MM.1S (cell line): ENCODE measurements at regions not wholly inside any gene's neighbourhood (a gene's known extent, or its start where the extent isn't known, plus 50 kb on each side); places are given as distances from the start of the nearest gene placed in this dataset.

Experiments
- DNase-seq: peaks from one replicate; pipeline ENCODE4 v3.0.0-alpha.2; 2015
- H2AFZ ChIP-seq: fragments of 300-600 bp; sonication (generic); 2 replicates; pipeline ENCODE4 v1.6.0; 2016; ENCODE audit warnings: antibody characterized with exemption, low read length
- H3F3A ChIP-seq: fragments of 300-600 bp; sonication (generic); 2 replicates; pipeline ENCODE4 v1.6.1; 2016; ENCODE audit warnings: mild to moderate bottlenecking, antibody characterized with exemption, low read length, moderate library complexity, mixed read lengths; ENCODE audit not compliant: insufficient read depth
- H3K27ac ChIP-seq: fragments of 300-600 bp; sonication (generic); 2 replicates; pipeline ENCODE4 v1.5.1; 2016; ENCODE audit warnings: mild to moderate bottlenecking, low read length
- H3K27me3 ChIP-seq: fragments of 300-600 bp; sonication (generic); replicated peaks from 2 replicates; pipeline ENCODE4 v1.6.0; 2016; ENCODE audit warnings: low read length; ENCODE audit not compliant: insufficient read depth
- H3K36me3 ChIP-seq: fragments of 300-600 bp; sonication (generic); replicated peaks from 2 replicates; pipeline ENCODE4 v1.6.1; 2016; ENCODE audit warnings: mild to moderate bottlenecking, low read length, mixed read lengths; ENCODE audit not compliant: insufficient read depth
- H3K4me1 ChIP-seq: fragments of 300-600 bp; sonication (generic); 2 replicates; pipeline ENCODE4 v1.6.1; 2016; ENCODE audit warnings: low read length, mixed read lengths
- H3K4me2 ChIP-seq: fragments of 300-600 bp; sonication (generic); 2 replicates; pipeline ENCODE4 v1.6.0; 2016; ENCODE audit warnings: low read depth, low read length
- H3K4me3 ChIP-seq: fragments of 300-600 bp; sonication (generic); 2 replicates; pipeline ENCODE4 v1.5.1; 2016; ENCODE audit warnings: low read length, mixed read lengths
- H3K79me2 ChIP-seq: fragments of 300-600 bp; sonication (generic); 2 replicates; pipeline ENCODE4 v1.6.1; 2016; ENCODE audit warnings: mixed run types, low read length, mixed read lengths
- H3K9ac ChIP-seq: fragments of 300-600 bp; sonication (generic); 2 replicates; pipeline ENCODE4 v1.6.1; 2016; ENCODE audit warnings: low read length, mixed read lengths
- H3K9me2 ChIP-seq: fragments of 300-600 bp; sonication (generic); replicated peaks from 2 replicates; pipeline ENCODE4 v1.6.1; 2016; ENCODE audit warnings: mild to moderate bottlenecking, low read length, mixed read lengths; ENCODE audit not compliant: insufficient read depth
- H3K9me3 ChIP-seq: fragments of 300-600 bp; sonication (generic); replicated peaks from 2 replicates; pipeline ENCODE4 v1.6.1; 2016; ENCODE audit warnings: mild to moderate bottlenecking, low read length, mixed read lengths; ENCODE audit not compliant: insufficient read depth
- H4K20me1 ChIP-seq: fragments of 300-600 bp; sonication (generic); 2 replicates; pipeline ENCODE4 v1.6.1; 2016; ENCODE audit warnings: mild to moderate bottlenecking, low read length, moderate library complexity, mixed read lengths; ENCODE audit not compliant: insufficient read depth
- CTCF ChIP-seq: fragments of 300-600 bp; sonication (generic); IDR thresholded peaks from 2 replicates; pipeline ENCODE4 v1.5.1; 2016; ENCODE audit warnings: antibody characterized with exemption, low read length, mixed read lengths
- EZH2 ChIP-seq: fragments of 300-600 bp; sonication (generic); optimal IDR thresholded peaks from 2 replicates; pipeline ENCODE3; 2017; ENCODE audit warnings: low read depth, mild to moderate bottlenecking, antibody characterized with exemption, low read length, mixed read lengths
- EZH2phosphoT487 ChIP-seq: fragments of 300-600 bp; sonication (generic); IDR thresholded peaks from 2 replicates; pipeline ENCODE4 v1.6.1; 2018; ENCODE audit warnings: antibody characterized with exemption, low read length

DNA sequence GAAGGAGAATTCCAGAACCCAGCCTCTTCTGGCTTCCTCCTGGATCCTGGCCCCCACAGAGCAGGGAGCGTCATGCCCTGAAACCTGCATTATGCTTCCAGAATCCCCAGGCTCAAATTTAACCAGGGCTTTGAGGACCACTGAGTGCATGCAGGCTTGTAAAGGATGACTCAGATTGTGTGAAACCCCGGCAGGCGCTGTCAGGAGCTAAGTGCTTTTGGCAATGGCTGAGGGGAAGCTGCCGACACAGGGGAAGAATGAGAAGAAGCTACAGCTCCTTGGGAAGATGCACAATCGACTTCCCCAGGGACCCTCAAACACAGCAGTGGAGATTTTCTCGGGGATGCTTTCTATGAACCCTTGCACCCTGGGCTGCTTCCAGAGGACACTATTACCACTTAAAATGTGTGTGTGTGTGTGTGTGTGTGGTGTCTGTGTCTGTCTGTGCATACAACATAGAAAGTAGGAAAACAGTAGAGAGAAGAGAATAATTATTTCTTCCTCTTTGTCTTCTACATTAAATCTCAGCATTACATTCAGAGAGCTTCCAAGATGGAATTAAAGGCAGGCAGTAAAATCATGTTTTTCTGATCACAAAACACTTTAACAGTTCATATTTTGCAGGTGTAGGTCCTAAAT, 183.5 kb upstream of the INHBA start:
- Histone ChIP-seq H2AFZ (no peak overlapping the region), H3K27ac (no peak overlapping the region), H3K9me3 (no peaks in the 10 kb centered on the region), H3K27me3 (no peaks in the 10 kb centered on the region), H3K36me3 (no peaks in the 10 kb centered on the region), H3K4me2 (no peak overlapping the region), H3F3A (peaks cover 11% of the 10 kb centered on the region), H4K20me1 (no peaks in the 10 kb centered on the region), H3K9ac (no peak overlapping the region), H3K4me3 (no peak overlapping the region), H3K79me2 (no peaks in the 10 kb centered on the region), H3K4me1 (peaks cover 14% of the 10 kb centered on the region), H3K9me2 (no peaks in the 10 kb centered on the region)
- TF ChIP-seq CTCF (no peak), EZH2phosphoT487 (no peak), EZH2 (no peak)
- no peak for DNase-seq

GRCh38 chr7:41885748-41886147, 182.9 kb upstream of the INHBA start:
- Histone ChIP-seq H3K9ac (no peak overlapping the region), H3K9me2 (no peaks in the 10 kb centered on the region), H3K4me1 (peaks cover 21% of the 10 kb centered on the region), H3K27ac (no peak overlapping the region), H3F3A (peaks cover 16% of the 10 kb centered on the region), H2AFZ (no peak overlapping the region), H3K27me3 (no peaks in the 10 kb centered on the region), H3K36me3 (no peaks in the 10 kb centered on the region), H3K4me2 (no peak overlapping the region), H4K20me1 (no peaks in the 10 kb centered on the region), H3K4me3 (no peak overlapping the region), H3K9me3 (no peaks in the 10 kb centered on the region), H3K79me2 (no peaks in the 10 kb centered on the region)
- TF ChIP-seq EZH2, result no peak
- no peak for TF ChIP-seq EZH2phosphoT487
- TF ChIP-seq CTCF, result no peak
- DNase-seq, result no peak

DNA sequence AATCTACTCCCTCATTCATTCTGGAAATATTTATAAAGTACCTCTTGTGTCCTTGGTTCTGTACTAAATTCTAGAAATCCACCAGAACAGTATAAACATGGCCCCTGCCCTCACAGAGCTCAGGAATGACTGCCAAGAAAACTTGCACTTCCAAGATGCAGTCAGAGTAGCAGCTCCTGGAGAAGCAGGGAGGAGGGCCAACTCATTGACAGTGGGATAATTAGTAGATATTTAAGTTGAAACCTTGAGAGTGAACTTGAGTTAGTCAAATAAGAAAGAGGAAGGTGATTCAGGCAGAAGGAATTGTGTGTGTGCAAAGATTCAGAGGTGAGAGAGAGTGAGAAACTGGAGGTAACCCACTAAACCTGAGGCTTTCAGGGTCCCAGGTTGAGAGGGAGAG, 182.2 kb upstream of the INHBA start:
- H3K9me2 ChIP-seq, result no peaks in the 10 kb centered on the region
- TF ChIP-seq EZH2phosphoT487, result no peak
- TF ChIP-seq EZH2, result no peak
- no peak for TF ChIP-seq CTCF
- no peaks in the 10 kb centered on the region for H4K20me1 ChIP-seq
- H3K4me2 ChIP-seq, result no peak overlapping the region
- H3K27me3 ChIP-seq, result no peaks in the 10 kb centered on the region
- no peak overlapping the region for H3K4me3 ChIP-seq
- H3K27ac ChIP-seq, result no peak overlapping the region
- H3K9me3 ChIP-seq, result no peaks in the 10 kb centered on the region
- no peak for DNase-seq
- peaks cover 24% of the 10 kb centered on the region for H3K4me1 ChIP-seq
- peaks cover 16% of the 10 kb centered on the region for H3F3A ChIP-seq
- H3K79me2 ChIP-seq, result no peaks in the 10 kb centered on the region
- no peak overlapping the region for H3K9ac ChIP-seq
- H2AFZ ChIP-seq, result no peak overlapping the region
- H3K36me3 ChIP-seq, result no peaks in the 10 kb centered on the region
